H1 (cell line): ENCODE measurements at regions not wholly inside any gene's neighbourhood (a gene's known extent, or its start where the extent isn't known, plus 50 kb on each side); places are given as distances from the start of the nearest gene placed in this dataset.
A peak's percentile ranks its signal among the peaks of the same experiment; 100 is the strongest.

Experiments
- CTCF ChIA-PET: fragments of 300-600 bp; sonication (Branson Sonifier 250); formaldehyde crosslinking; loops from one replicate; lab custom pipeline; 2021; ENCODE audit not compliant: partially characterized antibody; lab: Charles Lee
- POLR2A ChIA-PET: fragments of 300-600 bp; sonication (Branson Sonifier 250); formaldehyde crosslinking; loops from one replicate; lab custom pipeline; 2021; ENCODE audit warnings: inconsistent platforms; ENCODE audit not compliant: partially characterized antibody; lab: Charles Lee
- DNase-seq, 2 experiments: peaks; one replicate each; pipeline versions ENCODE4 v3.0.0 to v3.0.0-alpha.2; 2010 to 2022; ENCODE audit warnings: low spot score in 2 of 2, low read depth in 1 of 2, mixed read lengths in 1 of 2
- FAIRE-seq: peaks from 2 replicates; lab custom pipeline; 2011; peaks lifted over from hg19 to GRCh38; lab: Jason Lieb, UNC
- H2AFZ ChIP-seq: 2 replicates; pipeline ENCODE4 v1.8.1; 2012; ENCODE audit warnings: low read length, inconsistent platforms
- H2AK5ac ChIP-seq: 2 replicates; pipeline ENCODE4 v1.6.1; 2013; ENCODE audit warnings: low read depth, low read length
- H2BK120ac ChIP-seq: replicated peaks from 2 replicates; pipeline ENCODE3; 2013; ENCODE audit warnings: low read depth, low read length, inconsistent platforms
- H2BK12ac ChIP-seq: 2 replicates; pipeline ENCODE4 v1.6.1; 2013; ENCODE audit warnings: low read depth, low read length
- H2BK15ac ChIP-seq: 2 replicates; pipeline ENCODE4 v1.6.1; 2013; ENCODE audit warnings: low read length
- H2BK20ac ChIP-seq: 2 replicates; pipeline ENCODE4 v1.6.1; 2013; ENCODE audit warnings: low read length
- H2BK5ac ChIP-seq: 2 replicates; pipeline ENCODE4 v1.6.1; 2013; ENCODE audit warnings: low read depth, low read length
- H3K14ac ChIP-seq: 2 replicates; pipeline ENCODE4 v1.6.1; 2013; ENCODE audit warnings: inconsistent platforms; ENCODE audit not compliant: insufficient read length
- H3K18ac ChIP-seq: 2 replicates; pipeline ENCODE4 v1.6.1; 2013; ENCODE audit warnings: low read length; ENCODE audit errors: extremely low read depth
- H3K23ac ChIP-seq: 2 replicates; pipeline ENCODE4 v1.6.1; 2013; ENCODE audit warnings: inconsistent platforms; ENCODE audit not compliant: insufficient read length
- H3K23me2 ChIP-seq: 2 replicates; pipeline ENCODE4 v1.6.1; 2013; ENCODE audit warnings: low read depth, low read length
- H3K27ac ChIP-seq: 2 replicates; pipeline ENCODE4 v1.6.1; 2011; ENCODE audit warnings: low read depth, low read length, inconsistent platforms
- H3K27me3 ChIP-seq, 4 experiments: replicated peaks in 1 of 4; 1 replicate in 1 of 4; 2 replicates in 3 of 4; pipeline versions ENCODE4 v1.6.1 to v1.8.1; 2011 to 2013; ENCODE audit warnings: low read length in 3 of 4, mild to moderate bottlenecking in 3 of 4, inconsistent platforms in 2 of 4, mixed read lengths in 2 of 4, moderate library complexity in 1 of 4; ENCODE audit not compliant: control insufficient read depth in 3 of 4, insufficient read depth in 3 of 4; ENCODE audit errors: extremely low read depth in 1 of 4
- H3K36me3 ChIP-seq, 4 experiments: 2 replicates each; pipeline versions ENCODE4 v1.6.1 to v1.8.1; 2011 to 2013; ENCODE audit warnings: mild to moderate bottlenecking in 4 of 4, low read length in 3 of 4, moderate library complexity in 2 of 4, control low read depth in 1 of 4, inconsistent platforms in 1 of 4; ENCODE audit not compliant: insufficient read depth in 4 of 4, control insufficient read depth in 2 of 4
- H3K4ac ChIP-seq: replicated peaks from 2 replicates; pipeline ENCODE3; 2013; ENCODE audit warnings: low read length, low read depth, mixed read lengths, inconsistent platforms; ENCODE audit not compliant: insufficient read length
- H3K4me1 ChIP-seq, 4 experiments: replicated peaks in 1 of 4; 1 replicate in 1 of 4; 2 replicates in 3 of 4; pipeline versions ENCODE4 v1.6.1 to v1.8.1; 2011 to 2013; ENCODE audit warnings: low read length in 3 of 4, inconsistent platforms in 2 of 4, mixed read lengths in 1 of 4; ENCODE audit not compliant: insufficient read depth in 4 of 4, control insufficient read depth in 3 of 4
- H3K4me2 ChIP-seq, 2 experiments: 2 replicates each; pipeline versions ENCODE4 v1.6.1 to v1.8.1; 2011 to 2013; ENCODE audit warnings: low read depth in 2 of 2, low read length in 2 of 2, control low read depth in 1 of 2, inconsistent platforms in 1 of 2, mild to moderate bottlenecking in 1 of 2; ENCODE audit not compliant: insufficient read depth in 1 of 2
- H3K4me3 ChIP-seq, 4 experiments: fragments of 200-600, 300-600 bp in 1 of 4; sonication (generic), shearing (Covaris generic), sonication (Bioruptor Twin) in 1 of 4; 2 replicates each; pipeline versions ENCODE4 v1.5.1 to v1.8.1; 2011 to 2016; ENCODE audit warnings: low read length in 4 of 4, low read depth in 3 of 4, control low read depth in 2 of 4, inconsistent platforms in 2 of 4, mild to moderate bottlenecking in 2 of 4, mixed read lengths in 1 of 4, moderate library complexity in 1 of 4; ENCODE audit not compliant: insufficient read depth in 2 of 4; ENCODE audit errors: extremely low read depth in 1 of 4
- H3K56ac ChIP-seq: replicated peaks from 2 replicates; pipeline ENCODE3; 2013; ENCODE audit warnings: low read depth, mild to moderate bottlenecking, mixed read lengths, low read length, inconsistent platforms; ENCODE audit not compliant: insufficient read length
- H3K79me1 ChIP-seq: 2 replicates; pipeline ENCODE4 v1.6.1; 2013; ENCODE audit warnings: low read depth, low read length, control low read depth
- H3K79me2 ChIP-seq, 2 experiments: 2 replicates each; pipeline versions ENCODE4 v1.6.1 to v1.8.1; 2012 to 2013; ENCODE audit warnings: low read length in 2 of 2, mild to moderate bottlenecking in 2 of 2, inconsistent platforms in 1 of 2; ENCODE audit not compliant: insufficient read depth in 2 of 2, control insufficient read depth in 1 of 2
- H3K9ac ChIP-seq, 4 experiments: replicated peaks in 1 of 4; 1 replicate in 1 of 4; 2 replicates in 3 of 4; pipeline versions ENCODE4 v1.6.1 to v1.8.1; 2011 to 2013; ENCODE audit warnings: low read depth in 3 of 4, low read length in 3 of 4, control low read depth in 2 of 4, mild to moderate bottlenecking in 2 of 4, moderate library complexity in 2 of 4, inconsistent platforms in 1 of 4; ENCODE audit errors: extremely low read depth in 1 of 4
- H3K9me3 ChIP-seq, 2 experiments: 2 replicates each; pipeline versions ENCODE4 v1.6.1 to v1.8.1; 2012 to 2013; ENCODE audit warnings: mild to moderate bottlenecking in 2 of 2, moderate library complexity in 2 of 2, control low read depth in 1 of 2, inconsistent platforms in 1 of 2, low read depth in 1 of 2, low read length in 1 of 2, mixed read lengths in 1 of 2; ENCODE audit not compliant: insufficient read depth in 2 of 2
- H4K20me1 ChIP-seq, 2 experiments: replicated peaks in 1 of 2; 2 replicates each; pipeline versions ENCODE3 to v1.8.1; 2011 to 2013; ENCODE audit warnings: inconsistent platforms in 2 of 2, low read length in 2 of 2, mild to moderate bottlenecking in 1 of 2; ENCODE audit not compliant: insufficient read depth in 2 of 2, control insufficient read depth in 1 of 2
- H4K5ac ChIP-seq: 2 replicates; pipeline ENCODE4 v1.6.1; 2013; ENCODE audit warnings: low read length, low read depth, mixed read lengths, inconsistent platforms; ENCODE audit not compliant: insufficient read length
- H4K8ac ChIP-seq: 2 replicates; pipeline ENCODE4 v1.8.0; 2013; ENCODE audit warnings: mild to moderate bottlenecking, moderate library complexity, low read length, inconsistent platforms; ENCODE audit not compliant: insufficient read depth; ENCODE audit errors: extremely low read depth
- H4K91ac ChIP-seq: replicated peaks from 2 replicates; pipeline ENCODE3; 2013; ENCODE audit warnings: low read length, mixed read lengths, inconsistent platforms; ENCODE audit not compliant: insufficient read length
- CREB1 ChIP-seq: IDR thresholded peaks from 2 replicates; pipeline ENCODE4 v1.6.1; 2012; ENCODE audit warnings: inconsistent platforms
- GABPA ChIP-seq: IDR thresholded peaks from 2 replicates; pipeline ENCODE4 v1.6.1; 2011; ENCODE audit warnings: mild to moderate bottlenecking, low read length, moderate library complexity, borderline replicate concordance; ENCODE audit not compliant: insufficient read depth
- KDM1A ChIP-seq: fragments of 200-600, 300-600 bp; sonication (generic); IDR thresholded peaks from 2 replicates; pipeline ENCODE4 v1.7.1; 2016; ENCODE audit warnings: mild to moderate bottlenecking, low read length, borderline replicate concordance
- RAD21 ChIP-seq, 2 experiments: IDR thresholded peaks in 1 of 2; conservative IDR thresholded peaks in 1 of 2; 2 replicates each; pipeline ENCODE4 v1.6.1; 2011; ENCODE audit warnings: low read depth in 2 of 2, low read length in 2 of 2, improper control_type of control experiment in 1 of 2, inconsistent platforms in 1 of 2, mild to moderate bottlenecking in 1 of 2, moderate library complexity in 1 of 2
- WGBS, 2 experiments: shearing (Covaris generic) in 1 of 2; methylation state at CpG; one replicate each; pipeline versions ENCODE4 v1.1.6 to v1.1.7; 2013 to 2015; ENCODE audit warnings: low lambda C conversion rate in 2 of 2, mixed read lengths in 2 of 2, inconsistent platforms in 1 of 2, low coverage in 1 of 2, missing lambda C conversion rate in 1 of 2; ENCODE audit not compliant: insufficient replicate concordance in 2 of 2, insufficient coverage in 1 of 2, insufficient read length in 1 of 2; ENCODE audit errors: extremely low coverage in 1 of 2, missing lambda C conversion rate in 1 of 2; 5-methylcytosine and 5-hydroxymethylcytosine counted together

GRCh38 chr13:70448820-70449219 is 340.6 kb upstream of the KLHL1 start:
- no peak overlapping the region for H2BK120ac ChIP-seq
- H2BK15ac ChIP-seq = no peak overlapping the region
- no peaks in the 10 kb centered on the region for H3K23me2 ChIP-seq
- H4K91ac ChIP-seq = no peak overlapping the region
- H3K27me3 ChIP-seq = no peaks in the 10 kb centered on the region
- no peak overlapping the region for H3K23ac ChIP-seq
- no peaks in the 10 kb centered on the region for H3K79me2 ChIP-seq
- no peak overlapping the region for H3K4ac ChIP-seq
- FAIRE-seq (no peak), DNase-seq (no peak)
- H4K8ac ChIP-seq = no peak overlapping the region
- H3K79me1 ChIP-seq = no peaks in the 10 kb centered on the region
- WGBS, 2 experiments = 88% methylated on average over 2 of the region's 2 CpGs; no CpG with 5 or more reads in 1 of the 2 experiments
- H3K4me2 ChIP-seq = no peak overlapping the region
- no peaks in the 10 kb centered on the region for H4K20me1 ChIP-seq
- ChIA-PET CTCF (interaction anchor here (1.4 kb wide), 1 partner anchor 18 kb away, joined by 3 read pairs; no protein-coding TSS in a partner anchor), POLR2A (no interaction called here)
- H3K9ac ChIP-seq = no peak overlapping the region
- H3K4me1 ChIP-seq = no peaks in the 10 kb centered on the region; a peak in 1 of 7 replicates
- H2AK5ac ChIP-seq = no peak overlapping the region
- no peak overlapping the region for H3K18ac ChIP-seq
- peak overlapping the region; percentile 48; the same call in 1 of the 2 replicates for H2AFZ ChIP-seq
- no peak overlapping the region for H2BK20ac ChIP-seq
- no peak overlapping the region for H3K14ac ChIP-seq
- no peak for TF ChIP-seq GABPA
- TF ChIP-seq RAD21 (IDR thresholded peaks at IDR 0.05 in 1 of 2, conservative IDR thresholded peaks at IDR 0.05 in 1 of 2; ENCODE audit: low read depth in 2 of 2, low read length in 2 of 2) = no peak
- TF ChIP-seq KDM1A = no peak
- no peak for TF ChIP-seq CREB1
- no peaks in the 10 kb centered on the region for H3K36me3 ChIP-seq
- no peak overlapping the region for H3K4me3 ChIP-seq
- no peaks in the 10 kb centered on the region for H3K9me3 ChIP-seq
- no peak overlapping the region for H2BK5ac ChIP-seq
- no peak overlapping the region for H4K5ac ChIP-seq
- H2BK12ac ChIP-seq = no peak overlapping the region
- no peak overlapping the region for H3K27ac ChIP-seq
- H3K56ac ChIP-seq = no peak overlapping the region
